HPDE6-E6E7 (cell line): ENCODE measurements at regions not wholly inside any gene's neighbourhood (a gene's known extent, or its start where the extent isn't known, plus 50 kb on each side); places are given as distances from the start of the nearest gene placed in this dataset.

Experiments
- DNase-seq: peaks from one replicate; pipeline ENCODE4 v3.0.0; 2011; ENCODE audit warnings: missing footprints; ENCODE audit errors: extremely low spot score

- no peak for DNase-seq
These were observed 263.0 kb upstream of the NCAM2 start for GRCh38 chr21:20735257-20735656.

- DNase-seq, result no peak
These were observed 260.8 kb upstream of the NCAM2 start for GRCh38 chr21:20737227-20737913.

DNA sequence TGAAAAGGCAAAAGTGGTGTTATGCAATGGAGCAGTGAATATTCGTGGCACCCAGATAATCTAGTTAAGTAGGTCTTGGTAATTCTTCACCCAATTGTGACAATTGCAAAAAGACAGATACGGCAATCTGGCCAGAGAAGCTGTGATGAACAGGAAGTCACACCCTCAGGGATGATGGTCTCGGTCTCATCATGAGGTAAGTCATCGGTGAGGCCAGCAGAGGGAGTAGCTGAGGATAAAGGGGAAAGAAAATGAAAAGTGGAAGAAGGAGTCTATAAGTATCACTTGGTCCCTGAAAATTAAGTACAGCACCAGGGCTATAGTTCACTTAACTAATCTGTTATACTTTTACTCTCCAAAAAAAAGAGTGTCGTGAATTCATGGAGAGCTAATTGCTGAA is 258.8 kb upstream of the NCAM2 start:
- no peak for DNase-seq

DNA sequence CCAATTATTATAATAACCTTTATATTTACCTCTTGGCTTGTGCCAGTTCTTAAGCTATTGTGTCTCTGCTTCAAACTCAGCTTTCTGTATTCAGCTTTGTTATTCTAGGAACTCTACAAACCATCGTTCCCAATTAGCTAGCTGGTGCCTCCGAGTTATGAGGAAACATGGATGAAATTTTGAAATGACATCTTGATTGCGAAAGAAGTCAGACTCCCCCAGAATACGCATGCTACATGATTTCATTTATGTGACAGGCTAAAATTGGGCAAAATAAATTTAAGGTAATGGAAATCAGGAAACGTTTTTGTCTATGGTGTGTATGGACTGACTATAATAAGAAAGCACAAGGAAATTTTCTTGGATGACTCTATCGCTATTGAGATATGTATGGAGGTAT is 256.8 kb upstream of the NCAM2 start:
- DNase-seq, result no peak

DNA sequence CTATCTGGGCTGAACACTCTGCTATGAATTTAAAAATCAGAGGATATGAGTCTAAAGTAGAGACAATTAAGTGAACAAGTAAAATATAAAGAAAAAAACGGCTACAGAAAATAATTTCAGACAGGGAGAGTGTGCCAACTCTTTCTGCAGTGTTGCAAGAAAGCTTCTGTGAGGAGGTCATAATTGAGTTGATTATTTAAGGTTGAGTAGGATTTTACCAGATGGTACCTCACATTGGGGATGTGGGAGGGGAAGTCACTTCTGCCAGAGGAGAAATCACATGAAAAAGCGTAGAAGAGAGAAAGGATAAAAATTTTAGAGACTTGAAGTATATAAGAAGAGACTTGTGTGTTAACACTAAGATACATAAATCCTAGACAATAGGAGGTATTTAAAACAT is 238.0 kb upstream of the NCAM2 start:
- DNase-seq, result no peak

DNA sequence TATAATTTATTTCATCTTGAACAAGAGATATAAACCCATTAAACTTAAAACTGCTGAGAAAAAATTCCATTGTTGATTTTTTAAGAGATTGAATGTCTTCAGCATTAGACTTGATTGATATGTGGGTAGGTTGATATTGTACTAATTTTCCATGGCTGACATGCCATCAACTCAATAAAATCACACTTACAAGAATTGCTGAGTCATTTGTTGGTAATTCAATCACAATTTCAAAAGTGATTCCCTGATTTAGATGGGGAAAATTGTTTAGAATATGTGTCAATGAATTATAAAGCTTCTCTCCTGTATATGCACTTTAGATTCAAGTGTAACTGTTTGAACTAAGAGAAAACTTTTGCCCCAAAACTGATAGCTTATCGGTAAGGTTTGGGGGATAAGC is 223.5 kb upstream of the NCAM2 start:
- no peak for DNase-seq

- no peak for DNase-seq
These were observed 218.9 kb upstream of the NCAM2 start for GRCh38 chr21:20779321-20779720.

- DNase-seq, result no peak
These were observed 214.6 kb upstream of the NCAM2 start for GRCh38 chr21:20783611-20784010.

DNA sequence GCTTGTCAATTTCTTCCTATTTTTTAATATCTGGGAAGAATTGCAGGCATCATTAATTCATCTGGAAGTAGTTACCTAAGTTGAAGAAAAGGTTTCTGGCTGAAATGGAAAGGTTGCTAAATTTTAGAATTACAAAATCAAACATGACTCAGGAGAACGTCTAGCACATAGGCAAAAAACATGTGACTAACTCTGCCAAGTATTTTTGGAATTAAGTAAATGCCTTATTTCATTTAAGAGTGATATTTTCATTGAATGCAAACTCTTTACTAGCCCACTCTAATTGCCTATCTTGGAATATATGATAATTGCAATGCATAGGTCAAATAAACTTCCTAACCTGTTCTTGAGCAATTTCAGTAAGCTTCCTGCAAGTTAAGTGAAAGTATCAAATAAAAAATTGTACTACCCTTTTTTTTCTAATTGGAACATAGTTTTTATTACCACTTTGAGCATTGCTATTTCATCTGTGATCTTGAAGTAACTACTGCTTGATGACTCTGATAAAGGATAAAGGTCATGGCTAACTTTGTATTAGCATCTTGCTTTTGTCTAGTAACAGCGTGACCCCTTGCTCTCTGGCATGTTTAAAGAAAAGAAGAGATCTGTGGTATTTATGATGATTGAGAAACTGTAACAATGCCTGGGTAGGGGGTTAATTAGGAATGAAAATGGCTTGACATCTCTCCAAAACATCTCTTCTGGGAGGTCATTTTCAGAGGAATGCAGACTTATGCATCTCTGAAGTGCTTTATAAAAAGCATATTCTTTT is 208.3 kb upstream of the NCAM2 start:
- DNase-seq, result no peak

GRCh38 chr21:20800106-20800505 is 198.1 kb upstream of the NCAM2 start:
- DNase-seq, result no peak

DNA sequence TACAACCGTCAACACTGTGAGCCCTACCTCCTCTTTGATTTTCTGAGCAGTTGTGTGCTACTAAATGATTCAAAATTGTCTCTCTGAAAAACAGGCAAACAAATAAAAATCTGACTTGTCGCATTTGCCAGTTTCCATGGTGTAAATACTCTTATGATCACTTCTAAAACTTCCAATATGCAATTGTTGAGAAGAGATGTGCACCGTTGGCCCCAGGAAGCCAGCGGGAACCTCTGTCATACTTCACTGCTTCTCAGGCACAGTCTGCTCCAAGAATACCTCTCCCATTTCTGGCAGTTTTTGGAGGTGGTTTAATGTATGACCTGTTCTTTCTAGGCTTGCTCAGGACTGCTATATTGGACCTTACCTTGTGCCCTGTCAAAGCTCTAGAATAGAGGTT is 196.0 kb upstream of the NCAM2 start:
- DNase-seq, result no peak

- DNase-seq, result no peak
These were observed 195.5 kb upstream of the NCAM2 start for GRCh38 chr21:20802631-20803260.

GRCh38 chr21:20811702-20812101 is 186.5 kb upstream of the NCAM2 start:
- DNase-seq, result no peak

- no peak for DNase-seq
These were observed 184.1 kb upstream of the NCAM2 start for GRCh38 chr21:20814090-20814489.

- no peak for DNase-seq
These were observed 175.5 kb upstream of the NCAM2 start for GRCh38 chr21:20822666-20823065.

DNA sequence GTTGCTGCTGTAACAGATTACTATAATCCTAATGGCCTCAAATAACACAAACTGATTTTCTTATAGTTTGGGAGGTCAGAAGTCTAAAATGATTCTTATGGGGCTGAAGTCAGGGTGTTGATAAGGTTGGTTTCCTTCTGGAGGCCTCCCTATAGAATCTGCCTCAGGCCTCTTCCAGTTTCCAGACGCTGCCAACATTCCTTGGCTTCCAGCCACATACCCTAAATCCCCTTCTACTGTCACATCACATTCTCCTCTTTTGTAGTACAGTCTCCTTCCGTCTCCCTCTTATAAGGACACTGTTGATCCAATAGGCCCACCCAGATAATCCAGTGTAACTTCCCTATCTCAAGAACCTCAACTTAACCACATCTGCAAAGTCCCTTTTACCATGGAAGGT is 145.3 kb upstream of the NCAM2 start:
- no peak for DNase-seq

DNA sequence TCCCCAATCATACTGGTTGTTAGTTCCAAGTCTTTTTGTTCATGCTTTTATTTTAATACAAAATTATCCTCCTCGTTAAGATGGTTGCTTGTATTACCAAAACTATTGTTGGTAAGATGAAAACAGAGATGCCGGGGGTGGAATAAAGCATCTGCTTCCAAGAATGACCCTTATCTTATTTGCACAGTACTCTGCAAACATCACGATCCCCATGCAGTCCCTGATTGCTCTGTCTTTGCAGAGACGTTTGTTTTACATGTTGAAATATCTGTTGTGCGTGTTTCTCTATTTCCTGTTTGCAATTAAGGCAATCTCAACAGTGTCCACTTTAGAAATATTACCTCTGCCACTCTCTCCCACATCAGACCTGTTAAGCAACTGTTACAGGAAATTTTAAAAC is 141.3 kb upstream of the NCAM2 start:
- DNase-seq, result no peak

GRCh38 chr21:20874202-20874601 is 124.0 kb upstream of the NCAM2 start:
- no peak for DNase-seq

DNA sequence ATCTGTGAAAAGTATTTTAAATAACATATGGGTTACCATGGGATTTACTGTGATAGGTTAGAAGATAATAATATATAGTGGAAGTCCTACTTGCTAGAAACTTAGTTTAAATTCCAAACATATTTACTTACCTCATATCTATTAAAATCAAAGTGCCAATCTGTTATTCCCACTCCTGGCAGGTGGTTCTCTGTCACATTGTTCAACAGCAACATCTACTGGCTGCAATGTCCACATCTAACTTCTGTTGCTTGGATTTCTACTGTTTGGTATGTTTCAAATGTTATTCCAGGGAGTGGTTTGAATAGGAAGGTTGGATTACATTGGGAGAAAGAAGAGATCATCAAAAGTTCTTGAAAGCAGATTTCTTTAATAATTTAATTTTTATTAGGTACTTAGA is 122.5 kb upstream of the NCAM2 start:
- no peak for DNase-seq

DNA sequence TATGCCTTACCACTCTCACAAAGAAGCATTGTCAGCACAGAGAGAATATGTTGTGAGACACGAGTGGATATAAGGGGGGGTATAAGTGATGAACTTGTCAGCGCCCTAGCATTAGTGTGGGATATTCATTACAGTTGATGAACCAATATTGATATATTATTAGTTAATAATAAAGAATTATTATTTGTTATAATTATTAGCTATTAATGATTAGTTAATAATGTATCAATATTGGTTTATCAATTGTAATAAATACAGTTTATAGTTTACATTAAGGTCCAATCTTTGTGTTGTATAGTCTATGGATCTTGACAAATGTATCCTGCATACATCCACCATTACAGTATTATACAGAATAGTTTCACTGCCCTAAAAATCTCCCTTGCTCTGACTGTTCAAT is 120.2 kb upstream of the NCAM2 start:
- no peak for DNase-seq

DNA sequence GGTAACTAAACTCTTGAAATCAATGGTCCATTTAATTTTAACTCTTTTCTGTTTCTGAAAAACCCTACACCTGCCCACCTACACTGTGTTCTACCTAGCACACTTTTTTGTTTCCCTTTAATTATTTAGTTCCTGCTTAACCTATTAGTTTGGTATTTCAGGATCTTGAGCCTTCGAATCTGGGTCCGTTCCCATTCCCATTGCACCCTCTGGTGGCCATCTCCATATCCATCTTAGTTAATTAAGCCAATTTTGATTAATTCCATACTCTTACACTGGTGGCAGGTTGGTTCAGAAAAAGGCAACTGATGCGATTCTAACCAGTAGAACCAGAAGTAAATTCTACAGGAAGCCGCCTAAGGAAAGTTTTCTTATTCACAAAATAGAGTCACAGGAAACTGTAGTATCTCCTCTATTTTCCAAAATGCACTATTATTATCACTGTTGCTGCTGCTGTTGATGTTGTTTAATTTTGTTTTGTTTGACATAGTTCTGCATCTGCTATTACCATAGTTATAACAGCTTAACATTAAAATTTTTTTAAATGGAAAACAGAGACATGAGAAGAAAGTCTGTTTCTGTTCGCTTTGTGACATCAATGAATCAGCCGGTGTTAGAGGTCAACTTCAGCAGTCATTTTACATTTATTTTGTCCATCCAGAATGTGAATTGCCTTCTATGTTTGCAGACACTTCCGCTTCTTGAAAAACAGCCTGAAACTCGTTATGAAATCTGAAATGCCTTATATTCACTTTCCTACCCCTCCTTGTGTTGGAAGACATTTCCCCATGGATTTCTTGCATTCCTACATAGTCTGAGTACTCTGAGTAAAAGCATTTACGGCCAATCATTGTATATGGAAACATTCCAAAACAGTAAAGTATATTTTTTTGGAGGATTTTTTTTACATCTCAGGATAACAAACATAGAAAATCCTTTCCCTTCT is 115.5 kb upstream of the NCAM2 start:
- peak; percentile 8 for DNase-seq

- no peak for DNase-seq
These were observed 114.8 kb upstream of the NCAM2 start for GRCh38 chr21:20883408-20883800.
